IPS-11a (cell line): ENCODE measurements at regions not wholly inside any gene's neighbourhood (a gene's known extent, or its start where the extent isn't known, plus 50 kb on each side); places are given as distances from the start of the nearest gene placed in this dataset.
"Not testable (repeated sequence)": the region's sequence is repeated elsewhere in the genome, so short reads cannot be mapped to it uniquely, and the experiment has no call there.

Experiments
- H3K4me3 ChIP-seq: one replicate; pipeline ENCODE4 v1.5.1; 2013; ENCODE audit warnings: low read depth, low read length, control low read depth

DNA sequence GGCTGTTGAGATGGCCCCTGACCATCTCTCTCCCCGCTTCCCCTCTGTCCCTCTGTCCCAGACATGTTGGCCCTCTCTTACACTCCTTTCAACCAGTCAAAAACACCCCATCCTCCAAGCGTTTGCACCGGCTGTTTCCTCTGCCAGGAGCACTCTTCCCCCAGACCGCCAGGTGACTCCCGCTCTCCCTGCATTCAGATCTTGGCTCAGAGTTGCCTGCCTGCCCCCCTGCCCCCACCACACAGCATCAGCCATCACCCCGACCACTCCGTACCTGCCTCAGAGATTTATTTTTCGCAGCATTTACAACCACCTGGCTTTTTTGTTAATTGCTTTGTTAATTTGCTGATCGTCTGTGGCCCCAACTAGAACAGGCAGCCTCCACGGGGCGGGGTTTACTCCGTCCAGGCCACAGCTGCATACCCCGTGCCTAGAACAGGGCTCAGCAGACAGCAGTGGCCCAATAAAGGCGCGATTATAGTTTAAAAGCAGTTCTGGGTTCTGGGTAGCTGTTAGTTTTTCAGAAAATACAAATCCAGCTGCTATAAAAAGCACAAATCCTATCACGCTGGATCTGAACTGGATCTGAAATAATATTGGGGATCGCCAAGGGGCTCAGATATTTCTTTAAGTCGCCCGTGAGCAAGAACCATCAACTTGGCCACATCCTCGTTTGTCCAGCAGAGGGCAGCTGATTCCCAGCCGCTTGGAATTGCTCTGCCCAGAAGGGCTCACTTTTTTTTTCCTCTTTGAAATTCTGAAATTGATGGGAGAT is 173.6 kb downstream of the IRF8 start:
- H3K4me3 ChIP-seq = no peak overlapping the region

- H3K4me3 ChIP-seq = no peak overlapping the region
These were observed 174.2 kb downstream of the IRF8 start for GRCh38 chr16:86073103-86073625.

- no peak overlapping the region for H3K4me3 ChIP-seq
These were observed 175.0 kb downstream of the IRF8 start for GRCh38 chr16:86073763-86074493.

GRCh38 chr16:86074651-86075487 is 175.9 kb downstream of the IRF8 start:
- no peak overlapping the region for H3K4me3 ChIP-seq

- H3K4me3 ChIP-seq = no peak overlapping the region
These were observed 176.5 kb downstream of the IRF8 start for GRCh38 chr16:86075488-86075785.

- H3K4me3 ChIP-seq = no peak overlapping the region
These were observed 177.0 kb downstream of the IRF8 start for GRCh38 chr16:86075839-86076440.

DNA sequence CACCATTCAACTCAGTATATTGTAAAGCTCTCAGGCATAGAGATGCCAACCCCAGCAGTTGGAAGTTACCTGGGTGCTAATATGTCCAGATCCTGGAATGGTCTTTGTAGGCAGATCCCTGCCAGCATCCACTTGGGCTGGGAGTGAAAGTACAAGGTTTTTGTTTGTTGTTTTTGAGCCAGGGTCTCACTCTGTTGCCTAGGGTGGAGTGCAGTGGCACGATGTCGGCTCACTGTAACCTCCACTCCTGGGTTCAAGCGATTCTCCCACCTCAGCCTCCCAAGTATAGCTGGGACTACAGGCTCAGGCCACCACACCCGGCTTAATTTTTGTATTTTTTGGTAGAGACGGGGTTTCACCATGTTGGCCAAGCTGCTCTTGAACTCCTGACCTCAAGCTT is 177.6 kb downstream of the IRF8 start:
- no peak overlapping the region for H3K4me3 ChIP-seq

DNA sequence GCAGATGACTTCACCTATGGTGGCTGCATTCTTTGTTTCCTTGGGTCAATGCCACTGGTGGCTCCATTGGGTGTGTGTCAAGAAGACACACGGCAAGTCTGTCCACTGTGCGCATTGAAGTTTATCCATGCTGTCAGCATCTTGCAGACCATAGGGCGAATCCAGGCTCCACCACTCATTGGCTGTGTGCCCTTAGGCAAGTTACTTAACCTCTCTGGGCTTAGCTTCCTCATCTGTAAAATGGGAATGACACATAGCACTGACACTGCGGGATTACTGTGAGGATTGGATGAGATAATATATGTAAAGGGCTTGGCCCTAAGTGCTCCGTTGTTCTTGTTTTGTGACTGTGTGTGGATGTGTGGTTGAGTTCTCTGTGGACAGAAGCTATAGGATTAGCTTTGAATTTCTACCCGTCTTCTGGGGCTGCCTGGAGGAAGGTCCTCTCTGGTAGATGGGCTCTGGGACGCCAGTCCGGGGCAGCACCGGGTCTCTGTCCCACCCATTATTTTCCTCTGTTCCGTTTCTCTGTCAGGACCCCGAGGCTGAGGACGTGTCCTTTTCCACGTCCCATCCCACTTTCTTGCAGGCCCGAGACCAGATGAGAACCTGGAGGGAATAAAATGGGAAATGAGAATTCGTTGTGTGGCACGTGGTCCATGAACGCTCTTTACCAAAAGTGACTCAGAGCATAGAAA is 178.4 kb downstream of the IRF8 start:
- H3K4me3 ChIP-seq = no peak overlapping the region

DNA sequence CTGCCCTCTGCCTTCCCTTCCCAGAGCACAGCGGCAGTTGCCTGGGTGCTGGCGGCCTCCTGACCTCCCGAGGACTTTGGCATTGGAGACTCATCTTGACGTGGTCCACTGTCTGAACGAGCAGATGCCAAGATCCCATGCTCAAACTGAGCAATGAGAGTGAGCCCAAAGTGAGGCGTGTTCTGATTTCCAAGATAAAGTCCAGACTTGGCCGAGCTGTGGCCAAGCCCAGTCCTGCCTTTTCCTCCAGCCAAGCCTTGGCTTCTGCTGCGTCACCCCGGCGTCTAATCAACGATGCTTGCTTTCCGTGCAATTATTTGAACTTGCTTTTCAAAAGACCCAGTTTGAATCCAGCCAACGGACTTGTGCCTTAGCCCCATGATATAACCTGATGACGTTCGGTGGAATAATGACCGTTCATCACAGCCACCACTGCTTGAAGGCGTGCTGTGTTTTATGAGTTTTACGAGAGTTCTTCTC is 179.2 kb downstream of the IRF8 start:
- no peak overlapping the region for H3K4me3 ChIP-seq

- not testable (repeated sequence) for H3K4me3 ChIP-seq
These were observed 179.7 kb downstream of the IRF8 start for GRCh38 chr16:86078711-86079110.

GRCh38 chr16:86079255-86079885 is 180.4 kb downstream of the IRF8 start:
- H3K4me3 ChIP-seq = no peak overlapping the region

DNA sequence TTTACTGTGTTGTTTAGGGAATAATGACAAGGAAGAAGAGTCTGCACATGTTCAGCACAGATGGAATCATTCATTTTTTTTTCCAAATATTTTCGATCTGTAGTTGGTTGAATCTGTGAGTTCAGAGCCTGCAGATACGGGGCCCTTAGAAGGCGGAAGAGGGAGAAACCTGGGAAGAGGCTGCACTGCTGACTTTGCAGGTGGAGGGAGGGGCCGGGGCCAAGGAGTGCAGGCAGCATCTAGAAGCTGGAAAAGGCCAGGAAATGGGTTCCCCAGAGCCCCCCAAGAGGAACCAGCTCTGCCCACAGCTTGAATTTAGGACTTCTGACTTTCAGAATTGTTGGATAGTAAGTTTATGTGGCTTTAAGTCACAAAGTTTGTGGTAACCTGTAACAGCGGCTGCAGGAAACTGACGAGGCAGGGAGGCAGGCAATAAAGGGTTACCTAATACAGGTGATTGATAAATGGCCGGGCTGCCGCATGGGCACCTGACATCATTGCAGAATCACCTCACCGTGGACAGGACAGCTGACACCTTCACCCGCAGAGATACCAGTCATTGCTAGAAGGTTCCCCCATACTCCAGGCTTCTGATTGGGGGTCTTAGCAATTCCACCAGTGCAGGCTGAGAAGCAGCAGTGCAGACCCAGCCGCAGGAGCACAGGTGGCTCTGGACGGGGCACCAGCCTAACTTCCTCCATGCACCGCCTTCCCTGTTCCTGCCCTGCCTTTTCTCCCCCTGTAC is 181.3 kb downstream of the IRF8 start:
- no peak overlapping the region for H3K4me3 ChIP-seq

DNA sequence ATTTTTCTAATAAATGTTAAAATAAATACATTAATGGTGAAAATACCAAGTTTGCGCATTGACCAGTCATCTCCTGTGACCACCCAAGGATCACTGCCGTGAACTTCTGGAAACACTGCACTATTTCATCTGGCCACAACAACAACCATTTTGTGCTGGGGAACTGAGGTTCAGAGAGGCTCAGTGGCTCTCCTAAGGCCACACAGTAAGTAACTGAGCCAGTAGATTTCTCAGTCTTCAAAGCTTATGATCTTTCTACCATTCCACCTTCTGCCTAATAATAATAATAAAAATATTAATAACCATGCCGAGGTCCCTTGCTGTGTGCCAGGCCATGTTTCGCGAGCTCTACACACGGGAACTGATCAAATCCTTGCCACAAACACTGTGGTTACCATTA is 182.0 kb downstream of the IRF8 start:
- H3K4me3 ChIP-seq = no peak overlapping the region

GRCh38 chr16:86082418-86083030 is 183.6 kb downstream of the IRF8 start:
- H3K4me3 ChIP-seq = no peak overlapping the region

GRCh38 chr16:86083382-86084002 is 184.5 kb downstream of the IRF8 start:
- H3K4me3 ChIP-seq = no peak overlapping the region

- no peak overlapping the region for H3K4me3 ChIP-seq
These were observed 186.2 kb downstream of the IRF8 start for GRCh38 chr16:86085161-86085611.

DNA sequence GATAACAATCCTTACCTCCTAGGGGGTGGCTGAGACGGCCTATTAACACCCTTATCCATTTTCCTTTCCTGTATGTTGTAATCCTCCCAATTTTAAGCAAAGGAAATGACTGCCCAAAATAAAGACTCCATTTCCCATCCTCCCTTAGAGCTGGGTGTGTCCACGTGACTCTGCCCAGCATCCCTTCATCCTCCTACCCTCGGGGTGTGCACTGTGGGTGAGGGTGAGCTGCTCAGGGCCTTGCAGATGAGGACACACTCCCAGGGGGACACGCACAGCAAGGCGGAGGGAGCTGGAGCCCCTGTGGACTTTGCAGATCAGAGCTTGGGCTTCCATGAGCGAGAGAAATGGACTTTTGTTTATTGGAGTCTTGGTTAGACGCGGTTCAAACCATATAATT is 186.8 kb downstream of the IRF8 start:
- H3K4me3 ChIP-seq = no peak overlapping the region

- H3K4me3 ChIP-seq = no peak overlapping the region
These were observed 187.5 kb downstream of the IRF8 start for GRCh38 chr16:86086471-86086870.
